GM19467 (cell line): ENCODE measurements at regions not wholly inside any gene's neighbourhood (a gene's known extent, or its start where the extent isn't known, plus 50 kb on each side); places are given as distances from the start of the nearest gene placed in this dataset.

Source experiments
- ATAC-seq: cut with Tn5 transposase; IDR thresholded peaks from one replicate; pipeline ENCODE4 v1.9.1; 2021; ENCODE audit warnings: mild to moderate bottlenecking, moderate library complexity; ENCODE audit not compliant: unreplicated experiment

GRCh38 chr9:21744841-21745240, 57.6 kb upstream of the MTAP start:
- ATAC-seq = no peak

- no peak for ATAC-seq
Measured at GRCh38 chr9:21746550-21746949, 55.9 kb upstream of the MTAP start.

- no peak for ATAC-seq
Measured at GRCh38 chr9:21747175-21747574, 55.3 kb upstream of the MTAP start.

- no peak for ATAC-seq
Measured at GRCh38 chr9:21750021-21750735, 52.3 kb upstream of the MTAP start.

GRCh38 chr9:21751998-21752397, 50.4 kb upstream of the MTAP start:
- no peak for ATAC-seq
